GM12878 (cell line): ENCODE measurements at regions not wholly inside any gene's neighbourhood (a gene's known extent, or its start where the extent isn't known, plus 50 kb on each side); places are given as distances from the start of the nearest gene placed in this dataset.

ENCODE experiments used
- EP300 ChIP-seq, 2 experiments: fragments of 150-350 bp in 1 of 2; IDR thresholded peaks; 2 replicates each; pipeline ENCODE4 v1.6.1; 2011 to 2012; ENCODE audit warnings: low read depth in 2 of 2, low read length in 2 of 2, borderline replicate concordance in 1 of 2, improper control_type of control experiment in 1 of 2, inconsistent platforms in 1 of 2; ENCODE audit not compliant: control insufficient read depth in 1 of 2
- EZH2 ChIP-seq: IDR thresholded peaks from 2 replicates; pipeline ENCODE4 v1.6.1; 2012; ENCODE audit warnings: low read depth, mild to moderate bottlenecking, control low read depth, inconsistent platforms, low read length, borderline replicate concordance; ENCODE audit not compliant: control insufficient read depth
- JUND ChIP-seq: IDR thresholded peaks from 2 replicates; pipeline ENCODE4 v1.6.1; 2012; ENCODE audit warnings: low read depth, mild to moderate bottlenecking, low read length, improper control_type of control experiment, moderate library complexity
- SIN3A ChIP-seq: IDR thresholded peaks from 2 replicates; pipeline ENCODE4 v1.6.1; 2012; ENCODE audit warnings: low read depth, low read length, improper control_type of control experiment
- SIX5 ChIP-seq: IDR thresholded peaks from 2 replicates; pipeline ENCODE4 v1.6.1; 2011; ENCODE audit warnings: mild to moderate bottlenecking, low read depth, low read length, moderate library complexity; ENCODE audit not compliant: severe bottlenecking

DNA sequence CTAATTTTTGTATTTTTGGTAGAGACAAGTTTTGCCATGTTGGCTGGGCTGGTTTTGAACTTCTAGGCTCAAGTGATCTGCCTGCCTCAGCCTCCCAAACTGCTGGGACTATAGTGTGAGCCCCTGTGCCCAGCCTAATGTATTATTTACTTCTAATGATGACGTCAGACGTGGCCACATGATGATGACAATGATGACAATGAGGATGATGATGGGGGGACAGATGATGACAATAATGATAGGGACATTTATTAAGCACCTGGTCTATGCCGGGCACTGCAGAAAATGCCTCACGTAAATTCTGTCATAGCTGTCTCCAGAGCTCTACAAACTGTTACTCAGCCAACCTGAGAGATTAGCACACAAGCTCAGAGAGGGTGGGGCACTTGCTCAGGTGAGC lies 169.3 kb downstream of the SHANK2 start:
- TF ChIP-seq JUND = no peak
- no peak for TF ChIP-seq SIX5
- no peak for TF ChIP-seq EP300 (IDR thresholded peaks at IDR 0.05; ENCODE audit: borderline replicate concordance in 1 of 2, control insufficient read depth in 1 of 2, low read depth in 2 of 2, low read length in 2 of 2)
- TF ChIP-seq EZH2 = no peak
- TF ChIP-seq SIN3A = no peak
